ENCODE measurements at regions not wholly inside any gene's neighbourhood (a gene's known extent, or its start where the extent isn't known, plus 50 kb on each side); places are given as distances from the start of the nearest gene placed in this dataset.

DNA sequence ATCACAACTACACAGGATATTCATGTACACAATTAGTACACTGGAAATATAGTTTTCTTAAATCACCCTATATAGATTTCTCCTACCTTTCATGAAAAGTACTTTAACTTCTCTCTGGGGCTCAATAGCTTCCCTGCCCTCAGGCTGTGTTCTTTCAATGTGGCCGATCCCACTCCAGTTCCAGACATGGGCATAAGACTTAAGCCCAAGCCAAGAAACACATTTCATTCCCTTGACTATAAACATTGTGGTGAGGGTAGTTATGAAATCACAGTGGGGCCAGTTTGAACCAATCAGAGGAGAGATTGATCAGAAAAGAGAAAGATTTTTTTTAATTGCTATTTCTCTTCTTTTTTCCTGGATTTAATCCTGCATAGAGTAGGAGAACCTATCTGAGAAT lies 904.6 kb upstream of the SORCS1 start:
- Histone ChIP-seq H3K9me3 (ENCODE audit: control insufficient read depth in 1 of 2, insufficient read depth in 1 of 2, low read depth in 1 of 2, low read length in 2 of 2) (peaks cover 20 to 46% of the 10 kb centered on the region in 2 experiments; a peak in 2 of 4 replicates), H3K36me3 (ENCODE audit: control insufficient read depth in 1 of 2, insufficient read depth in 2 of 2, low read length in 2 of 2) (no peaks in the 10 kb centered on the region), H3K4me2 (ENCODE audit: low read length) (no peak overlapping the region), H3K27ac (ENCODE audit: low read depth, low read length) (no peak overlapping the region), H3K9ac (ENCODE audit: low read length) (no peak overlapping the region), H3K79me2 (ENCODE audit: insufficient read depth, low read length) (no peaks in the 10 kb centered on the region), H3K9me2 (ENCODE audit: insufficient read depth) (no peaks in the 10 kb centered on the region), H3K4me3 (replicated peaks in 1 of 2; ENCODE audit: low read depth in 1 of 2, low read length in 2 of 2) (no peak overlapping the region), H3K4me1 (ENCODE audit: control insufficient read depth in 1 of 2, insufficient read depth in 2 of 2, low read length in 2 of 2) (no peaks in the 10 kb centered on the region), H4K20me1 (ENCODE audit: insufficient read depth) (no peaks in the 10 kb centered on the region), H3K27me3 (ENCODE audit: insufficient read depth, low read length) (no peaks in the 10 kb centered on the region), H2AFZ (ENCODE audit: low read depth, low read length, poor library complexity, severe bottlenecking) (no peak overlapping the region)
- no TSS peak for BruUV-seq (replicated peaks)
- CTCF ChIA-PET = no interaction called here
- RAD21 ChIA-PET (ENCODE audit: low non-redundant PET in 1 of 2, low total read pairs in 2 of 2, uncharacterized antibody in 2 of 2, unreplicated experiment in 2 of 2) = no interaction called here
- no peak for DNase-seq (ENCODE audit: low read depth, low spot score)
- TF ChIP-seq, protein P1, sequence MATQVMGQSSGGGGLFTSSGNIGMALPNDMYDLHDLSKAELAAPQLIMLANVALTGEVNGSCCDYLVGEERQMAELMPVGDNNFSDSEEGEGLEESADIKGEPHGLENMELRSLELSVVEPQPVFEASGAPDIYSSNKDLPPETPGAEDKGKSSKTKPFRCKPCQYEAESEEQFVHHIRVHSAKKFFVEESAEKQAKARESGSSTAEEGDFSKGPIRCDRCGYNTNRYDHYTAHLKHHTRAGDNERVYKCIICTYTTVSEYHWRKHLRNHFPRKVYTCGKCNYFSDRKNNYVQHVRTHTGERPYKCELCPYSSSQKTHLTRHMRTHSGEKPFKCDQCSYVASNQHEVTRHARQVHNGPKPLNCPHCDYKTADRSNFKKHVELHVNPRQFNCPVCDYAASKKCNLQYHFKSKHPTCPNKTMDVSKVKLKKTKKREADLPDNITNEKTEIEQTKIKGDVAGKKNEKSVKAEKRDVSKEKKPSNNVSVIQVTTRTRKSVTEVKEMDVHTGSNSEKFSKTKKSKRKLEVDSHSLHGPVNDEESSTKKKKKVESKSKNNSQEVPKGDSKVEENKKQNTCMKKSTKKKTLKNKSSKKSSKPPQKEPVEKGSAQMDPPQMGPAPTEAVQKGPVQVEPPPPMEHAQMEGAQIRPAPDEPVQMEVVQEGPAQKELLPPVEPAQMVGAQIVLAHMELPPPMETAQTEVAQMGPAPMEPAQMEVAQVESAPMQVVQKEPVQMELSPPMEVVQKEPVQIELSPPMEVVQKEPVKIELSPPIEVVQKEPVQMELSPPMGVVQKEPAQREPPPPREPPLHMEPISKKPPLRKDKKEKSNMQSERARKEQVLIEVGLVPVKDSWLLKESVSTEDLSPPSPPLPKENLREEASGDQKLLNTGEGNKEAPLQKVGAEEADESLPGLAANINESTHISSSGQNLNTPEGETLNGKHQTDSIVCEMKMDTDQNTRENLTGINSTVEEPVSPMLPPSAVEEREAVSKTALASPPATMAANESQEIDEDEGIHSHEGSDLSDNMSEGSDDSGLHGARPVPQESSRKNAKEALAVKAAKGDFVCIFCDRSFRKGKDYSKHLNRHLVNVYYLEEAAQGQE (IDR thresholded peaks at IDR 0.05; ENCODE audit: low read depth) = no peak
- no peak for TF ChIP-seq CBX3 (IDR thresholded peaks at IDR 0.05; ENCODE audit: low read depth)
- TF ChIP-seq, protein P2, sequence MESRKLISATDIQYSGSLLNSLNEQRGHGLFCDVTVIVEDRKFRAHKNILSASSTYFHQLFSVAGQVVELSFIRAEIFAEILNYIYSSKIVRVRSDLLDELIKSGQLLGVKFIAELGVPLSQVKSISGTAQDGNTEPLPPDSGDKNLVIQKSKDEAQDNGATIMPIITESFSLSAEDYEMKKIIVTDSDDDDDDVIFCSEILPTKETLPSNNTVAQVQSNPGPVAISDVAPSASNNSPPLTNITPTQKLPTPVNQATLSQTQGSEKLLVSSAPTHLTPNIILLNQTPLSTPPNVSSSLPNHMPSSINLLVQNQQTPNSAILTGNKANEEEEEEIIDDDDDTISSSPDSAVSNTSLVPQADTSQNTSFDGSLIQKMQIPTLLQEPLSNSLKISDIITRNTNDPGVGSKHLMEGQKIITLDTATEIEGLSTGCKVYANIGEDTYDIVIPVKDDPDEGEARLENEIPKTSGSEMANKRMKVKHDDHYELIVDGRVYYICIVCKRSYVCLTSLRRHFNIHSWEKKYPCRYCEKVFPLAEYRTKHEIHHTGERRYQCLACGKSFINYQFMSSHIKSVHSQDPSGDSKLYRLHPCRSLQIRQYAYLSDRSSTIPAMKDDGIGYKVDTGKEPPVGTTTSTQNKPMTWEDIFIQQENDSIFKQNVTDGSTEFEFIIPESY (IDR thresholded peaks at IDR 0.05; ENCODE audit: extremely low read depth, insufficient replicate concordance, low read length) = no peak
- TF ChIP-seq POLR2AphosphoS5 (IDR thresholded peaks at IDR 0.05; ENCODE audit: low read depth, low read length) = no peak
- TF ChIP-seq FOSL1 (IDR thresholded peaks at IDR 0.05; ENCODE audit: low read depth) = no peak
- no peak for TF ChIP-seq YY1 (IDR thresholded peaks at IDR 0.05; ENCODE audit: extremely low read depth, insufficient replicate concordance, low read depth, low read length)
- TF ChIP-seq JUND (IDR thresholded peaks at IDR 0.05) = no peak
- TF ChIP-seq, protein P3, sequence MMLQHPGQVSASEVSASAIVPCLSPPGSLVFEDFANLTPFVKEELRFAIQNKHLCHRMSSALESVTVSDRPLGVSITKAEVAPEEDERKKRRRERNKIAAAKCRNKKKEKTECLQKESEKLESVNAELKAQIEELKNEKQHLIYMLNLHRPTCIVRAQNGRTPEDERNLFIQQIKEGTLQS (IDR thresholded peaks at IDR 0.05) = no peak
- POLR2A ChIA-PET = no interaction called here
- intact Hi-C loops (cut with micrococcal nuclease) = no loop called here
- ATAC-seq = no peak

Measured in HCT116 (cell line).